ENCODE measurements at regions not wholly inside any gene's neighbourhood (a gene's known extent, or its start where the extent isn't known, plus 50 kb on each side); places are given as distances from the start of the nearest gene placed in this dataset.

DNA sequence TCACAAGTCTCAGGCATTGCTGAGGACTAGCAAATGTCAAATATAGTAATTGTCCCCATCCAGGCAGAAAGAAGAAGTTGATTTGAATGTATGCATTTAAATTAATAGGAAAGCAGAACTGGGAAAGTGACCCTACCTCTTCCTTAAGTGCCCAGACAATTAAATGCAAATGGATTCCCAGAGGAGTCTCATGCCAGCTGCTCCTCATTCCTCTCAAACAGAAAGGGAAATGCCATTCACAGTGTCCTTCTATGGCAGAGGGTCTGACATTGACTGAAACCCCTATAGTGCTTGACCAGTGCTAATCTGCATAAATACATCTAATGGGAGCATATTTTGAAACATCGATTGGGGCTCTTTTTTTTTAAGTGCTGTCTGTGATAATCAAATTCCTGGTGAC, 292.4 kb upstream of the SEL1L start:
- Histone ChIP-seq H3K27ac (ENCODE audit: low read depth, low read length, poor library complexity, severe bottlenecking) (no peak overlapping the region), H2AFZ (ENCODE audit: low read length) (no peak overlapping the region), H3F3A (ENCODE audit: insufficient read depth, low read length) (no peaks in the 10 kb centered on the region), H3K36me3 (ENCODE audit: insufficient read depth, low read length) (no peaks in the 10 kb centered on the region), H3K4me2 (ENCODE audit: low read length) (no peak overlapping the region), H3K9me2 (ENCODE audit: low read depth, low read length) (no peaks in the 10 kb centered on the region), H3K4me3 (ENCODE audit: low read depth, low read length, poor library complexity, severe bottlenecking) (no peak overlapping the region), H3K4me1 (ENCODE audit: insufficient read depth, low read length, severe bottlenecking) (no peaks in the 10 kb centered on the region), H4K20me1 (ENCODE audit: insufficient read depth, low read length) (no peaks in the 10 kb centered on the region), H3K79me2 (ENCODE audit: insufficient read depth, low read length) (no peaks in the 10 kb centered on the region), H3K27me3 (ENCODE audit: insufficient read depth, low read length) (no peaks in the 10 kb centered on the region), H3K9me3 (ENCODE audit: low read length) (no peaks in the 10 kb centered on the region), H3K9ac (ENCODE audit: low read length) (no peak overlapping the region)
- TF ChIP-seq EZH2 (IDR thresholded peaks at IDR 0.05; ENCODE audit: borderline replicate concordance, low read length): no peak
- TF ChIP-seq, protein P1, sequence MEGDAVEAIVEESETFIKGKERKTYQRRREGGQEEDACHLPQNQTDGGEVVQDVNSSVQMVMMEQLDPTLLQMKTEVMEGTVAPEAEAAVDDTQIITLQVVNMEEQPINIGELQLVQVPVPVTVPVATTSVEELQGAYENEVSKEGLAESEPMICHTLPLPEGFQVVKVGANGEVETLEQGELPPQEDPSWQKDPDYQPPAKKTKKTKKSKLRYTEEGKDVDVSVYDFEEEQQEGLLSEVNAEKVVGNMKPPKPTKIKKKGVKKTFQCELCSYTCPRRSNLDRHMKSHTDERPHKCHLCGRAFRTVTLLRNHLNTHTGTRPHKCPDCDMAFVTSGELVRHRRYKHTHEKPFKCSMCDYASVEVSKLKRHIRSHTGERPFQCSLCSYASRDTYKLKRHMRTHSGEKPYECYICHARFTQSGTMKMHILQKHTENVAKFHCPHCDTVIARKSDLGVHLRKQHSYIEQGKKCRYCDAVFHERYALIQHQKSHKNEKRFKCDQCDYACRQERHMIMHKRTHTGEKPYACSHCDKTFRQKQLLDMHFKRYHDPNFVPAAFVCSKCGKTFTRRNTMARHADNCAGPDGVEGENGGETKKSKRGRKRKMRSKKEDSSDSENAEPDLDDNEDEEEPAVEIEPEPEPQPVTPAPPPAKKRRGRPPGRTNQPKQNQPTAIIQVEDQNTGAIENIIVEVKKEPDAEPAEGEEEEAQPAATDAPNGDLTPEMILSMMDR (IDR thresholded peaks at IDR 0.05; ENCODE audit: low read length): no peak

DNA sequence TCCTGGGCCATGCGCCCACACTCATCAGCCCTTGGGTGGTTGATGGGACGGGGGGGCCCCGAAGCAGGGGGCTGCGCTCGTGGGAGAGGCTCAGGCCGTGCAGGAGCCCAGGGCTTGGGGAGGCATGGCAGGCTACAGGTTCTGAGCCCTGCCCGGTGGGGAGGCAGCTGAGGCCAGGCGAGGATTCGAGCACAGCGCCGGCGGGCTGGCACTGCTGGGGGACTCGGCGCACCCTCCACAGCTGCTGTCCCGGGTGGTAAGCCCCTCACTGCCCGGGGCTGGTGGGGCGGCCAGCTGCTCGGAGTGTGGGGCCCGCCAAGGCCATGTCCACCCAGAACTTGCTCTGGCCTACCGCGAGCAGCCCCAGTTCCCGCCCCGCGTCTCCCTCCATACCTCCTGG, 295.8 kb upstream of the SEL1L start:
- no peaks in the 10 kb centered on the region for H3K9me2 ChIP-seq (ENCODE audit: low read depth, low read length)
- H3K36me3 ChIP-seq (ENCODE audit: insufficient read depth, low read length): no peaks in the 10 kb centered on the region
- H3K9me3 ChIP-seq (ENCODE audit: low read length): no peaks in the 10 kb centered on the region
- no peak overlapping the region for H3K27ac ChIP-seq (ENCODE audit: low read depth, low read length, poor library complexity, severe bottlenecking)
- H3K4me3 ChIP-seq (ENCODE audit: low read depth, low read length, poor library complexity, severe bottlenecking): no peak overlapping the region
- no peaks in the 10 kb centered on the region for H3F3A ChIP-seq (ENCODE audit: insufficient read depth, low read length)
- no peaks in the 10 kb centered on the region for H3K27me3 ChIP-seq (ENCODE audit: insufficient read depth, low read length)
- H3K79me2 ChIP-seq (ENCODE audit: insufficient read depth, low read length): no peaks in the 10 kb centered on the region
- no peak overlapping the region for H2AFZ ChIP-seq (ENCODE audit: low read length)
- H3K4me2 ChIP-seq (ENCODE audit: low read length): no peak overlapping the region
- no peak overlapping the region for H3K9ac ChIP-seq (ENCODE audit: low read length)
- H3K4me1 ChIP-seq (ENCODE audit: insufficient read depth, low read length, severe bottlenecking): no peaks in the 10 kb centered on the region
- no peaks in the 10 kb centered on the region for H4K20me1 ChIP-seq (ENCODE audit: insufficient read depth, low read length)
- TF ChIP-seq, protein P1 (IDR thresholded peaks at IDR 0.05; ENCODE audit: low read length): no peak
- no peak for TF ChIP-seq EZH2 (IDR thresholded peaks at IDR 0.05; ENCODE audit: borderline replicate concordance, low read length)

DNA sequence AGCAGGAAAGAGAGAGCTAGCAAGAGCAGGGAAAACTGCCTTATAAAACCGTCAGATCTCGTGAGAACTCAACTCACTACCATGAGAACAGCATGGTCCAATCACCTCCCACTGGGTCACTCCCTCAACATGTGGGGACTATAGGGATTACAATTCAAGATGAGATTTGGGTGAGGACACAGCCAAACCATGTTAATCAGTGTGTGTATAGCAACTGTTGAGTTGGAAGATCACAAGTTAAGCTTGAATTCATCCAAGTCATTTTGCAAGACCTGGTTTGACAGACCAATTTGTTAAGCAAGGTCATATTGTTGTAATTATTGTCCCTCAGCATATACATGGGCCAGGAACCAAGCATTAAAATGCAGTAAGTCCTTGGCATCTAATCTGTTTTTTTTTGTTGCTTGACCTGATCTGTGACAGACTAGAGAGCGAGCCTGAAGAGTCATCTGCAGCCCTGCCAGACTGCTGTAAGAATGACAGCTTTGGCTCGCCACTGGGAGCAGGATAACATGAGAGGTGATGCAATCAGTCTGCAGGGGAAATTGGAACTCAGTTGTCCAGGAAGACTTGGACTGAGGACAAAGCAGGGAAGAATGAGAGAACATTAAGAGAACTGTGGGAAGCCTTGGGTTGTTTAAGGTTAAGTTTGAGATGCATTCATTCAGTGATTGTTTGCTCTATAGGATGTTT, 297.6 kb upstream of the SEL1L start:
- TF ChIP-seq EZH2 (IDR thresholded peaks at IDR 0.05; ENCODE audit: borderline replicate concordance, low read length): no peak
- TF ChIP-seq, protein P1 (IDR thresholded peaks at IDR 0.05; ENCODE audit: low read length): no peak
- no peaks in the 10 kb centered on the region for H3K4me1 ChIP-seq (ENCODE audit: insufficient read depth, low read length, severe bottlenecking)
- H3K36me3 ChIP-seq (ENCODE audit: insufficient read depth, low read length): no peaks in the 10 kb centered on the region
- H3K4me3 ChIP-seq (ENCODE audit: low read depth, low read length, poor library complexity, severe bottlenecking): no peak overlapping the region
- H2AFZ ChIP-seq (ENCODE audit: low read length): no peak overlapping the region
- no peaks in the 10 kb centered on the region for H3K9me3 ChIP-seq (ENCODE audit: low read length)
- H4K20me1 ChIP-seq (ENCODE audit: insufficient read depth, low read length): no peaks in the 10 kb centered on the region
- H3F3A ChIP-seq (ENCODE audit: insufficient read depth, low read length): no peaks in the 10 kb centered on the region
- no peaks in the 10 kb centered on the region for H3K79me2 ChIP-seq (ENCODE audit: insufficient read depth, low read length)
- H3K4me2 ChIP-seq (ENCODE audit: low read length): no peak overlapping the region
- no peaks in the 10 kb centered on the region for H3K27me3 ChIP-seq (ENCODE audit: insufficient read depth, low read length)
- no peaks in the 10 kb centered on the region for H3K9me2 ChIP-seq (ENCODE audit: low read depth, low read length)
- H3K27ac ChIP-seq (ENCODE audit: low read depth, low read length, poor library complexity, severe bottlenecking): no peak overlapping the region
- no peak overlapping the region for H3K9ac ChIP-seq (ENCODE audit: low read length)
